Smooth muscle cell of the brain vasculature (primary cell): ENCODE measurements at regions not wholly inside any gene's neighbourhood (a gene's known extent, or its start where the extent isn't known, plus 50 kb on each side); places are given as distances from the start of the nearest gene placed in this dataset.
"Not testable (repeated sequence)": the region's sequence is repeated elsewhere in the genome, so short reads cannot be mapped to it uniquely, and the experiment has no call there.

Source experiments
- DNase-seq: peaks from one replicate; pipeline ENCODE4 v3.0.0-alpha.2; 2012; ENCODE audit warnings: low read depth, low spot score

- no peak for DNase-seq
These were observed 297.3 kb upstream of the RIOK2 start for GRCh38 chr5:97480313-97480712.

- no peak for DNase-seq
These were observed 305.1 kb upstream of the RIOK2 start for GRCh38 chr5:97488126-97488668.

- no peak for DNase-seq
These were observed 306.2 kb upstream of the RIOK2 start for GRCh38 chr5:97489010-97489840.

GRCh38 chr5:97494465-97494864, 311.4 kb upstream of the RIOK2 start:
- no peak for DNase-seq

- no peak for DNase-seq
These were observed 312.3 kb upstream of the RIOK2 start for GRCh38 chr5:97495301-97495700.

- no peak for DNase-seq
These were observed 313.0 kb upstream of the RIOK2 start for GRCh38 chr5:97496037-97496436.

GRCh38 chr5:97498657-97499056, 315.6 kb upstream of the RIOK2 start:
- no peak for DNase-seq

- DNase-seq = no peak
These were observed 316.6 kb upstream of the RIOK2 start for GRCh38 chr5:97499605-97500004.

GRCh38 chr5:97501286-97501964, 318.4 kb upstream of the RIOK2 start:
- no peak for DNase-seq

- DNase-seq = no peak
These were observed 318.9 kb upstream of the RIOK2 start for GRCh38 chr5:97501965-97502305.

- DNase-seq = no peak
These were observed 325.8 kb upstream of the RIOK2 start for GRCh38 chr5:97508864-97509263.

- not testable (repeated sequence) for DNase-seq
These were observed 336.5 kb upstream of the RIOK2 start for GRCh38 chr5:97519565-97519964.

GRCh38 chr5:97523336-97523735, 340.3 kb upstream of the RIOK2 start:
- DNase-seq = not testable (repeated sequence)

- no peak for DNase-seq
These were observed 342.7 kb upstream of the RIOK2 start for GRCh38 chr5:97525780-97526179.

- DNase-seq = no peak
These were observed 345.9 kb upstream of the RIOK2 start for GRCh38 chr5:97528941-97529340.

GRCh38 chr5:97529354-97529985, 346.4 kb upstream of the RIOK2 start:
- no peak for DNase-seq

GRCh38 chr5:97531549-97531948, 348.5 kb upstream of the RIOK2 start:
- no peak for DNase-seq

GRCh38 chr5:97534166-97534565, 351.1 kb upstream of the RIOK2 start:
- DNase-seq = peak; percentile 73

GRCh38 chr5:97536683-97537082, 353.6 kb upstream of the RIOK2 start:
- no peak for DNase-seq

- no peak for DNase-seq
These were observed 355.9 kb upstream of the RIOK2 start for GRCh38 chr5:97538912-97539311.

GRCh38 chr5:97541864-97542263, 358.8 kb upstream of the RIOK2 start:
- DNase-seq = no peak

- DNase-seq = no peak
These were observed 359.4 kb upstream of the RIOK2 start for GRCh38 chr5:97542469-97542868.
